Stimulated activated CD4-positive, alpha-beta T cell treated with anti-CD3 and anti-CD28 coated beads, Interleukin-15, amount 100 ng/mL, for 48 hours (primary cell): ENCODE measurements at regions not wholly inside any gene's neighbourhood (a gene's known extent, or its start where the extent isn't known, plus 50 kb on each side); places are given as distances from the start of the nearest gene placed in this dataset.

Experiments used
- DNase-seq, 2 donors: peaks; one replicate each; pipeline ENCODE4 v3.0.0-alpha.2; 2020; ENCODE audit warnings: low read depth in 2 of 2

- DNase-seq = no peak
Measured at GRCh38 chr2:133812826-133813617, 244.8 kb upstream of the NCKAP5 start.

GRCh38 chr2:133814890-133815289 lies 246.6 kb upstream of the NCKAP5 start:
- no peak for DNase-seq

- no peak for DNase-seq
Measured at GRCh38 chr2:133816037-133816436, 247.8 kb upstream of the NCKAP5 start.

GRCh38 chr2:133817680-133818566 lies 249.7 kb upstream of the NCKAP5 start:
- no peak for DNase-seq

- no peak for DNase-seq
Measured at GRCh38 chr2:133818661-133819060, 250.4 kb upstream of the NCKAP5 start.

GRCh38 chr2:133819906-133820305 lies 251.6 kb upstream of the NCKAP5 start:
- DNase-seq = no peak

- DNase-seq = no peak
Measured at GRCh38 chr2:133821107-133821760, 253.0 kb upstream of the NCKAP5 start.

- DNase-seq = no peak
Measured at GRCh38 chr2:133822517-133823225, 254.4 kb upstream of the NCKAP5 start.

GRCh38 chr2:133823226-133823550 lies 254.9 kb upstream of the NCKAP5 start:
- no peak for DNase-seq

- DNase-seq = no peak
Measured at GRCh38 chr2:133824869-133825268, 256.6 kb upstream of the NCKAP5 start.

GRCh38 chr2:133825778-133826177 lies 257.5 kb upstream of the NCKAP5 start:
- no peak for DNase-seq

GRCh38 chr2:133828913-133829312 lies 260.6 kb upstream of the NCKAP5 start:
- no peak for DNase-seq

- DNase-seq = no peak
Measured at GRCh38 chr2:133829450-133830020, 261.3 kb upstream of the NCKAP5 start.

GRCh38 chr2:133833746-133834145 lies 265.5 kb upstream of the NCKAP5 start:
- DNase-seq = no peak

- DNase-seq = no peak
Measured at GRCh38 chr2:133835821-133836619, 267.8 kb upstream of the NCKAP5 start.

- no peak for DNase-seq
Measured at GRCh38 chr2:133836691-133837345, 268.6 kb upstream of the NCKAP5 start.

- no peak for DNase-seq
Measured at GRCh38 chr2:133837441-133838094, 269.3 kb upstream of the NCKAP5 start.

GRCh38 chr2:133838642-133839365 lies 270.5 kb upstream of the NCKAP5 start:
- DNase-seq = no peak

- no peak for DNase-seq
Measured at GRCh38 chr2:133839677-133840076, 271.4 kb upstream of the NCKAP5 start.
